K562 (cell line): ENCODE measurements at regions not wholly inside any gene's neighbourhood (a gene's known extent, or its start where the extent isn't known, plus 50 kb on each side); places are given as distances from the start of the nearest gene placed in this dataset.
"Not testable (repeated sequence)": the region's sequence is repeated elsewhere in the genome, so short reads cannot be mapped to it uniquely, and the experiment has no call there.

Experiments
- ATAC-seq: fragments of 200-7000 bp; cut with Tn5 transposase; 3 replicates; pipeline ENCODE4 v1.9.1; 2020; ENCODE audit warnings: moderate library complexity
- BruUV-seq: library from RNA; stranded (reverse); fragments of 400-500 nt; replicated peaks from 2 replicates; lab custom pipeline; 2021; lab: Mats Ljungman, UMichigan
- CTCF ChIA-PET: fragments of 300-600 bp; formaldehyde crosslinking; extraction: SDS; loops from one replicate; lab custom pipeline; 2021; ENCODE audit warnings: low intra/inter-chr PET ratio; lab: Yijun Ruan, JAX
- POLR2A ChIA-PET: fragments of 300-600, 350-650 bp; sonication (Branson Sonifier 250); formaldehyde crosslinking; extraction: SDS; loops from one replicate; lab custom pipeline; 2021; ENCODE audit warnings: antibody characterized with exemption, inconsistent platforms; lab: Yijun Ruan, JAX
- DNase-seq, 4 experiments: peaks; one replicate each; pipeline versions ENCODE4 v3.0.0 to v3.0.0-alpha.2; 2011 to 2018; ENCODE audit warnings: low spot score in 3 of 4, mixed read lengths in 3 of 4; ENCODE audit errors: extremely low read depth in 1 of 4
- FAIRE-seq: peaks from 2 replicates; lab custom pipeline; 2011; peaks lifted over from hg19 to GRCh38; lab: Jason Lieb, UNC
- H2AFZ ChIP-seq: 2 replicates; pipeline ENCODE4 v1.6.0; 2011; ENCODE audit warnings: low read depth, low read length, control low read depth, inconsistent platforms
- H3K27ac ChIP-seq: fragments of 200-600 bp; 3 replicates; pipeline ENCODE4 v1.8.0; 2011; ENCODE audit warnings: low read depth, mild to moderate bottlenecking, control low read depth, inconsistent platforms, low read length, moderate library complexity, mixed read lengths; ENCODE audit errors: extremely low read depth
- H3K27me3 ChIP-seq, 2 experiments: fragments of 300-600 bp in 1 of 2; 2 replicates in 1 of 2; 3 replicates in 1 of 2; pipeline versions ENCODE4 v1.6.0 to v1.8.0; 2011; ENCODE audit warnings: inconsistent platforms in 2 of 2, low read length in 2 of 2, mild to moderate bottlenecking in 1 of 2, mixed read lengths in 1 of 2, moderate library complexity in 1 of 2; ENCODE audit not compliant: control insufficient read depth in 2 of 2, insufficient read depth in 2 of 2
- H3K36me3 ChIP-seq: fragments of 300-600 bp; 3 replicates; pipeline ENCODE4 v1.8.0; 2011; ENCODE audit warnings: mild to moderate bottlenecking, low read length, inconsistent platforms; ENCODE audit not compliant: control insufficient read depth, insufficient read depth
- H3K4me1 ChIP-seq, 2 experiments: fragments of 200-600 bp in 1 of 2; replicated peaks in 1 of 2; 2 replicates in 1 of 2; 3 replicates in 1 of 2; pipeline versions ENCODE4 v1.5.1 to v1.8.0; 2011; ENCODE audit warnings: inconsistent platforms in 2 of 2, low read length in 2 of 2, mild to moderate bottlenecking in 1 of 2, mixed read lengths in 1 of 2, moderate library complexity in 1 of 2; ENCODE audit not compliant: control insufficient read depth in 2 of 2, insufficient read depth in 2 of 2
- H3K4me2 ChIP-seq: 2 replicates; pipeline ENCODE4 v1.6.1; 2011; ENCODE audit warnings: low read length, control low read depth, inconsistent platforms, mixed read lengths; ENCODE audit not compliant: insufficient read depth
- H3K4me3 ChIP-seq: fragments of 200-600 bp; sonication (generic), shearing (Covaris generic); 2 replicates; pipeline ENCODE4 v1.5.1; 2016; ENCODE audit warnings: control low read depth, inconsistent platforms
- H3K79me2 ChIP-seq: fragments of 200-600 bp; 3 replicates; pipeline ENCODE4 v1.8.0; 2011; ENCODE audit warnings: low read length, inconsistent platforms; ENCODE audit not compliant: control insufficient read depth, insufficient read depth
- H3K9ac ChIP-seq, 2 experiments: 2 replicates each; pipeline versions ENCODE4 v1.6.0 to v1.6.1; 2011; ENCODE audit warnings: low read depth in 2 of 2, low read length in 2 of 2, control low read depth in 1 of 2, inconsistent platforms in 1 of 2, mild to moderate bottlenecking in 1 of 2, mixed read lengths in 1 of 2; ENCODE audit not compliant: insufficient read depth in 1 of 2
- H3K9me1 ChIP-seq: one replicate; pipeline ENCODE4 v1.6.0; 2011; ENCODE audit warnings: inconsistent platforms, mild to moderate bottlenecking, low read length, moderate library complexity; ENCODE audit not compliant: control insufficient read depth, insufficient read depth
- H3K9me3 ChIP-seq: replicated peaks from 2 replicates; pipeline ENCODE4 v1.5.1; 2011; ENCODE audit warnings: low read depth, low read length, inconsistent platforms; ENCODE audit not compliant: control insufficient read depth, insufficient read depth
- H4K20me1 ChIP-seq: replicated peaks from 2 replicates; pipeline ENCODE4 v1.6.1; 2011; ENCODE audit warnings: low read length, inconsistent platforms, mixed read lengths; ENCODE audit not compliant: control insufficient read depth, insufficient read depth
- ATF1 ChIP-seq, 2 experiments: fragments of 450-650 bp in 1 of 2; IDR thresholded peaks; 2 replicates each; pipeline ENCODE4 v1.6.1; 2016; ENCODE audit warnings: missing compliant biosample characterization in 1 of 2, missing genetic modification characterization in 1 of 2
- CREB3L1 ChIP-seq: fragments of 450-650 bp; IDR thresholded peaks from 2 replicates; pipeline ENCODE4 v1.6.1; 2014; ENCODE audit warnings: low read depth, mild to moderate bottlenecking, moderate library complexity, borderline replicate concordance
- FOXO4 ChIP-seq: fragments of 450-650 bp; formaldehyde crosslinking; IDR thresholded peaks from 2 replicates; pipeline ENCODE4 v1.4.0; 2020; ENCODE audit warnings: mild to moderate bottlenecking, moderate library complexity
- HIVEP1 ChIP-seq: fragments of 250-450 bp; sonication (Bioruptor Pico); IDR thresholded peaks from 2 replicates; pipeline ENCODE4 v1.4.0; 2020; ENCODE audit warnings: mild to moderate bottlenecking
- SMARCA5 ChIP-seq: fragments of 450-650 bp; IDR thresholded peaks from 2 replicates; pipeline ENCODE4 v1.6.1; 2016
- ZKSCAN1 ChIP-seq: fragments of 150-350 bp; IDR thresholded peaks from 2 replicates; pipeline ENCODE4 v1.6.1; 2016; ENCODE audit warnings: low read depth, low read length
- ZNF668 ChIP-seq: fragments of 250-450 bp; sonication (Bioruptor Pico); IDR thresholded peaks from 2 replicates; pipeline ENCODE4 v1.8.0; 2022; ENCODE audit warnings: mild to moderate bottlenecking, inconsistent platforms
- WGBS: fragments of 100-300 bp; shearing (Covaris generic); methylation state at CpG from one replicate; pipeline ENCODE4 v1.1.6; 2016; ENCODE audit warnings: low coverage, mixed read lengths; ENCODE audit not compliant: insufficient coverage; ENCODE audit errors: missing lambda C conversion rate; 5-methylcytosine and 5-hydroxymethylcytosine counted together
- in situ Hi-C: fragments of 300-500 bp; cut with MboI; formaldehyde crosslinking; loops from 4 replicates; pipeline ENCODE4 v1.15.0; 2018; ENCODE audit warnings: inconsistent platforms, mixed read lengths
- intact Hi-C: fragments of 100-400 bp; cut with micrococcal nuclease; formaldehyde crosslinking; loops from 2 replicates; pipeline ENCODE4 v1.14.2; 2022
- TF ChIP-seq, protein P1 (sequence below), 3 experiments: IDR thresholded peaks in 2 of 3; conservative IDR thresholded peaks in 1 of 3; 2 replicates each; pipeline ENCODE4 v1.5.1; 2011 to 2012; ENCODE audit warnings: low read length in 3 of 3, mild to moderate bottlenecking in 3 of 3, control low read depth in 2 of 3, improper control_type of control experiment in 1 of 3, inconsistent platforms in 1 of 3, low read depth in 1 of 3, mixed read lengths in 1 of 3, moderate library complexity in 1 of 3; ENCODE audit not compliant: insufficient read depth in 2 of 3
- TF ChIP-seq, protein P2 (sequence below): fragments of 200-400 bp; formaldehyde crosslinking; IDR thresholded peaks from 2 replicates; pipeline ENCODE4 v1.6.1; 2017; ENCODE audit warnings: mild to moderate bottlenecking, low read depth, low read length, moderate library complexity

DNA sequence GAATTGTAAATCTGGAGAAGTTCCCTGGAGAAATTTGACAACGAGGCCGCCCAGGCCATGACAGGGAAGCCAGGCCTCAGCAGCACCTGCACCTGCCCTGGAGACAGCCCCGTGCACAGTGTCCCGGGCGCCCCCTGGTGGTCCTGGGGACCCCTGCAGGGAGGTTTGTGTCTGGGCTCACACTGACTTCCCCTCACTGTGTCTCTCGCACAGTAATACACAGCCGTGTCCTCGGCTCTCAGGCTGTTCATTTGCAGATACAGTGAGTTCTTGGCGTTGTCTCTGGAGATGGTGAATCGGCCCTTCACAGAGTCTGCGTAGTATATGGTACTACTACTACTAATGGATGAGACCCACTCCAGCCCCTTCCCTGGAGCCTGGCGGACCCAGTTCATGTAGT lies 1201.6 kb downstream of the TMEM121 start:
- CTCF ChIA-PET, H2AFZ ChIP-seq, DNase-seq, H3K79me2 ChIP-seq, intact Hi-C loops, ATAC-seq, BruUV-seq, H3K27me3 ChIP-seq, H3K4me2 ChIP-seq, H3K4me1 ChIP-seq, H3K4me3 ChIP-seq, H3K9ac ChIP-seq, H3K27ac ChIP-seq, H3K9me3 ChIP-seq, H4K20me1 ChIP-seq: not testable (repeated sequence)
- 0% methylated on average over 6 of the region's 12 CpGs for WGBS
- TF ChIP-seq, protein P1, sequence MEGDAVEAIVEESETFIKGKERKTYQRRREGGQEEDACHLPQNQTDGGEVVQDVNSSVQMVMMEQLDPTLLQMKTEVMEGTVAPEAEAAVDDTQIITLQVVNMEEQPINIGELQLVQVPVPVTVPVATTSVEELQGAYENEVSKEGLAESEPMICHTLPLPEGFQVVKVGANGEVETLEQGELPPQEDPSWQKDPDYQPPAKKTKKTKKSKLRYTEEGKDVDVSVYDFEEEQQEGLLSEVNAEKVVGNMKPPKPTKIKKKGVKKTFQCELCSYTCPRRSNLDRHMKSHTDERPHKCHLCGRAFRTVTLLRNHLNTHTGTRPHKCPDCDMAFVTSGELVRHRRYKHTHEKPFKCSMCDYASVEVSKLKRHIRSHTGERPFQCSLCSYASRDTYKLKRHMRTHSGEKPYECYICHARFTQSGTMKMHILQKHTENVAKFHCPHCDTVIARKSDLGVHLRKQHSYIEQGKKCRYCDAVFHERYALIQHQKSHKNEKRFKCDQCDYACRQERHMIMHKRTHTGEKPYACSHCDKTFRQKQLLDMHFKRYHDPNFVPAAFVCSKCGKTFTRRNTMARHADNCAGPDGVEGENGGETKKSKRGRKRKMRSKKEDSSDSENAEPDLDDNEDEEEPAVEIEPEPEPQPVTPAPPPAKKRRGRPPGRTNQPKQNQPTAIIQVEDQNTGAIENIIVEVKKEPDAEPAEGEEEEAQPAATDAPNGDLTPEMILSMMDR (IDR thresholded peaks at IDR 0.05 in 2 of 3, conservative IDR thresholded peaks at IDR 0.05 in 1 of 3; ENCODE audit: insufficient read depth in 2 of 3, low read depth in 1 of 3, low read length in 3 of 3), result 0 out of 6 replicates have a peak, but pooled peaks of 1 of the 3 experiments have one; percentile 22
- TF ChIP-seq, all 486 proteins: peak for 1; not testable (repeated sequence) for 485
- POLR2A ChIA-PET, FAIRE-seq, H3K9me1 ChIP-seq, H3K36me3 ChIP-seq, in situ Hi-C loops: not testable (repeated sequence)

- Histone ChIP-seq H4K20me1 (no peaks in the 10 kb centered on the region), H3K79me2 (no peaks in the 10 kb centered on the region), H3K4me3 (no peak overlapping the region), H3K9ac (no peak overlapping the region), H3K27ac (no peak overlapping the region), H3K4me2 (no peak overlapping the region), H3K9me1 (no peaks in the 10 kb centered on the region), H3K27me3 (no peaks in the 10 kb centered on the region), H2AFZ (no peak overlapping the region), H3K9me3 (no peaks in the 10 kb centered on the region), H3K36me3 (no peaks in the 10 kb centered on the region), H3K4me1 (no peaks in the 10 kb centered on the region)
- ATAC-seq (no peak), FAIRE-seq (no peak), DNase-seq (no peak)
- POLR2A ChIA-PET, result no interaction called here
- in situ Hi-C loops, result no loop called here
- WGBS, result 0% methylated on average over 1 of the region's 1 CpG
- CTCF ChIA-PET, result no interaction called here
- intact Hi-C loops, result no loop called here
- BruUV-seq, result no TSS peak
- no peak for TF ChIP-seq ZKSCAN1
- TF ChIP-seq, protein P2, sequence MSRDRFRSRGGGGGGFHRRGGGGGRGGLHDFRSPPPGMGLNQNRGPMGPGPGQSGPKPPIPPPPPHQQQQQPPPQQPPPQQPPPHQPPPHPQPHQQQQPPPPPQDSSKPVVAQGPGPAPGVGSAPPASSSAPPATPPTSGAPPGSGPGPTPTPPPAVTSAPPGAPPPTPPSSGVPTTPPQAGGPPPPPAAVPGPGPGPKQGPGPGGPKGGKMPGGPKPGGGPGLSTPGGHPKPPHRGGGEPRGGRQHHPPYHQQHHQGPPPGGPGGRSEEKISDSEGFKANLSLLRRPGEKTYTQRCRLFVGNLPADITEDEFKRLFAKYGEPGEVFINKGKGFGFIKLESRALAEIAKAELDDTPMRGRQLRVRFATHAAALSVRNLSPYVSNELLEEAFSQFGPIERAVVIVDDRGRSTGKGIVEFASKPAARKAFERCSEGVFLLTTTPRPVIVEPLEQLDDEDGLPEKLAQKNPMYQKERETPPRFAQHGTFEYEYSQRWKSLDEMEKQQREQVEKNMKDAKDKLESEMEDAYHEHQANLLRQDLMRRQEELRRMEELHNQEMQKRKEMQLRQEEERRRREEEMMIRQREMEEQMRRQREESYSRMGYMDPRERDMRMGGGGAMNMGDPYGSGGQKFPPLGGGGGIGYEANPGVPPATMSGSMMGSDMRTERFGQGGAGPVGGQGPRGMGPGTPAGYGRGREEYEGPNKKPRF, result no peak
- TF ChIP-seq ATF1 (CRISPR knock-in tag; IDR thresholded peaks at IDR 0.05), result no peak
- TF ChIP-seq ATF1 (tag; IDR thresholded peaks at IDR 0.05), result no peak
- TF ChIP-seq HIVEP1 (CRISPR knock-in tag), result no peak
- TF ChIP-seq CREB3L1, result no peak
- TF ChIP-seq SMARCA5, result no peak
- TF ChIP-seq ZNF668 (CRISPR knock-in tag), result no peak
- no peak for TF ChIP-seq FOXO4 (CRISPR knock-in tag)
Measured at GRCh38 chr14:106728611-106729010, 1202.2 kb downstream of the TMEM121 start.
